ENCODE measurements at regions not wholly inside any gene's neighbourhood (a gene's known extent, or its start where the extent isn't known, plus 50 kb on each side); places are given as distances from the start of the nearest gene placed in this dataset.
A peak's percentile ranks its signal among the peaks of the same experiment; 100 is the strongest.

DNA sequence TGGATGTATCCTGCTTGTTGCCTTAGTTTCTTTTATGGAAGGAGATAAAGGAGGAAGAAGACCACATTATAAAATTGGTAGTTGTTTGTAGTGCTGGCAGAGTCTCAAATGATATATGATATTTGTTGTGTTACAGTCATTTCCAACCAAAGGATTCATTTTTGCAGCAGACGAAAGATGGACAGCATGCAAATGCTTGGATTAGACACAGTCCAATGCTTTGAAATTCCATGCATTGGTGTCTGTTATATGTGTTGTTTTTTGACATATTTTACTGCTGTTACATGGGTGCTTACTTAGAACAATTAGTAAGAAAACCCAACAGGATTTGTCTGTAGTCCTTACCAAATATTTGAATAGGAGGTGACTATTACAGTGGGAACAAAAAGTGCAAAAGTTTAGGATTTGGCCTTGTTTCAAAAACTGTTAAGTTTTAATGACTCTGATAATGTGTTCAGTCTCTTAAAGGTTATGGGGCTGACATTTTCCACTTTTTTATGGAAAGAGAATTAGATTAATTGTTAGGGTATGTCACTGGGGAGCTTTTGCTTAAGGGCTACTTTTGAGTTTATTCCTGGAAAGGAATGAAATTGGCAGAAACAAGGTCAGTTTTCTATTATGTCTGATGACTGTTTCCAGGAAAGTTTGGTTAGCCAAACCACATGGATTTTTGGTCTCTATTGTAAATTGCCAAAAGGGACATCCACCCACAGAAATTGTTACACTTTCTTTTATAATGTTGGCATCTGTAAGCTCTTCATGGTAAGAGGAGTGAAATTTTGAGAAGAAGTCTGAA lies 229.4 kb upstream of the MMADHC start:
- no peak for TF ChIP-seq POLR2A (IDR thresholded peaks at IDR 0.05; ENCODE audit: low read depth, low read length)
- DNase-seq (ENCODE audit: insufficient read length, low spot score) (no peak), FAIRE-seq (no peak)

DNA sequence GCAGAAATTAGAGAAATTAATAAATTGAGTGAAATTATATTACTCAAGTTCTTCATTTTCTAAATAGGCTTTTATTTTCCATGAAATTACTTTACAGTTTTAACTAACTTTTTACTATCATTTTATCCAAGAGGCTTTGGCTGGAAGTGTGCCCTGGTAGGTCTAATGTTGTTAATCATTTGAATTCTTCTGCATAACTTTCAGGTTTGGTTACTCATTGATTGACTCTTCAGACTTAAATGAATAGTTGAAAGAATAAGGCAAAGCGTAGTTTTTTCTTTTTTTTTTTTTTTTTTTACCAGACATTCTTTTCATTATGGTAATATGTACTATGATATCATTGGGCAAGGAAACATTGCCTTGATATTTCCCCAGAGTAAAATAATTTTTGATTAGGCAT lies 228.4 kb upstream of the MMADHC start:
- no peak for TF ChIP-seq POLR2A (IDR thresholded peaks at IDR 0.05; ENCODE audit: low read depth, low read length)
- FAIRE-seq (no peak), DNase-seq (ENCODE audit: insufficient read length, low spot score) (no peak)

DNA sequence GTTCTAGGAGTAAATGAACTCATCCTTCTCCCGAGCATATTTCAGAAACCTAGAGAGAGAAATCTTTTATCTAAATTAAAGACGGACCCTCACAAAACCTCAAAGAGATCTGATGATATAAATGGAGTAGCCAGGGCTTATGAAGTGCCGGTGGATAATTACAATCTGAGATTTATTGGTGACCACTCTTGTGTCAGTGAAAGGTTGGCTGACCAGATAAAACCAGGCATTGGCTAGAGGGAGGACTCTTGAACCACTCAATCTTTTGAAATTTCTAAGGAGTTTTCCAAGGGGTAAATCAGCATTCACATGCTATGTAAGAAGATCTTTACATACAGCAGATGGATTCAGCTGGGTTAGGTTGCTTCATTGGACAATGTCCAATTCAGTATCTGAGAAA lies 227.3 kb upstream of the MMADHC start:
- DNase-seq (ENCODE audit: insufficient read length, low spot score) (no peak), FAIRE-seq (peak; percentile 38)
- no peak for TF ChIP-seq POLR2A (IDR thresholded peaks at IDR 0.05; ENCODE audit: low read depth, low read length)

DNA sequence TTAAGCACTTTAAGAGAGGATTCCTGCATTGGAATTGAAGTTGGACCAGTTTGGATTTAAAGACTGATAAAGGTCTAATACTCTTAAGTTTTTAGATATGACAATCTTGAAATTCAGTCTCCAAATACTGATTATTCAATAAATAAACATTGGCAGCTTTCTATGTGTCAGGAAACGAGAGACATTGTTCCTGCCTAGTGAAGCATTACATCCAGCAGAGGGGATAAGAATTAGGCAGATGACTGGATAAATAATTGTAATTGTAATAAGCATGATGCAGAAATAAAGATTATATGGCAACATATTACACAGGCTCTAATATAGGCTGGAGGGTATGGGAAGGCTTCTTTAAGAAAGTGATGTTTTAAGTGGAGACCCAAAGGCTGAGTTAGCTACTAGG lies 226.5 kb upstream of the MMADHC start:
- no peak for TF ChIP-seq POLR2A (IDR thresholded peaks at IDR 0.05; ENCODE audit: low read depth, low read length)
- no peak for FAIRE-seq
- DNase-seq (ENCODE audit: insufficient read length, low spot score), result no peak

DNA sequence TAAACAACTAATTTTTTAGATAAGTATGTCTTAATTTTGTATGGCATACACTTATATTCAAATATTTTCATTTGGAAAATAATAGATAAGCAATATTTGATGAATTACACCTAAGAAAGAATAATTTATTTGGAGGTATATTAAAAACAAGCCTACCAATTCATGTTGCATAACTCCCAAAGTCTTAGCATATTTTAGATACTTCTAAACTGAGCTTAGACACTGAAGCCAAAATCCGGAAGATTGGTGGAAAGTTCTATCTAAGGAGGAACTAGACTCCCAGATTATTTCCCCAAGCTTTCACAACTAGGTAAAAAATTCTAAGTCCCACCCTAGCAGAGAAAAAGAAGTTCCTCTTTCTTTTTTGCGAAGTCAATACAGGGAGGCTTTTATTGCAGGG lies 221.0 kb upstream of the MMADHC start:
- DNase-seq (ENCODE audit: insufficient read length, low spot score) (no peak), FAIRE-seq (no peak)
- TF ChIP-seq POLR2A (IDR thresholded peaks at IDR 0.05; ENCODE audit: low read depth, low read length), result no peak

DNA sequence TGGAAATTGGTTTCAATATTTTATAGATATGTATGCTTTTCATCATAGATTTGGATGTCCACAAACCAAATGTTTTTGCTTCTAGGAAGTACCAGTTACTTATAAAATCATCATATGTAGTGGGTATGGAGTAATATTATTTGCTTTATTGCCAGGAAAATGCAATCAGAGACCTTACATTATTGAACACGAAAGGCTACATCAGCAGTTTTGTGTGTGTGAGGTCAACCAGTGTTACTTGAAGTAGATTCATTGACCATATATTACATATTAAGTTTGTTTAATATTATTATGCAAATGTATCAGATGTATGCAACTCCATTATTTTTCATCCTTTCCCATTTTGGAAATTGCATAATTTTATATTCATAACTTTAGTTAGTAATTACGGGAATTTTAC lies 219.1 kb upstream of the MMADHC start:
- no peak for TF ChIP-seq POLR2A (IDR thresholded peaks at IDR 0.05; ENCODE audit: low read depth, low read length)
- DNase-seq (ENCODE audit: insufficient read length, low spot score) (no peak), FAIRE-seq (no peak)

DNA sequence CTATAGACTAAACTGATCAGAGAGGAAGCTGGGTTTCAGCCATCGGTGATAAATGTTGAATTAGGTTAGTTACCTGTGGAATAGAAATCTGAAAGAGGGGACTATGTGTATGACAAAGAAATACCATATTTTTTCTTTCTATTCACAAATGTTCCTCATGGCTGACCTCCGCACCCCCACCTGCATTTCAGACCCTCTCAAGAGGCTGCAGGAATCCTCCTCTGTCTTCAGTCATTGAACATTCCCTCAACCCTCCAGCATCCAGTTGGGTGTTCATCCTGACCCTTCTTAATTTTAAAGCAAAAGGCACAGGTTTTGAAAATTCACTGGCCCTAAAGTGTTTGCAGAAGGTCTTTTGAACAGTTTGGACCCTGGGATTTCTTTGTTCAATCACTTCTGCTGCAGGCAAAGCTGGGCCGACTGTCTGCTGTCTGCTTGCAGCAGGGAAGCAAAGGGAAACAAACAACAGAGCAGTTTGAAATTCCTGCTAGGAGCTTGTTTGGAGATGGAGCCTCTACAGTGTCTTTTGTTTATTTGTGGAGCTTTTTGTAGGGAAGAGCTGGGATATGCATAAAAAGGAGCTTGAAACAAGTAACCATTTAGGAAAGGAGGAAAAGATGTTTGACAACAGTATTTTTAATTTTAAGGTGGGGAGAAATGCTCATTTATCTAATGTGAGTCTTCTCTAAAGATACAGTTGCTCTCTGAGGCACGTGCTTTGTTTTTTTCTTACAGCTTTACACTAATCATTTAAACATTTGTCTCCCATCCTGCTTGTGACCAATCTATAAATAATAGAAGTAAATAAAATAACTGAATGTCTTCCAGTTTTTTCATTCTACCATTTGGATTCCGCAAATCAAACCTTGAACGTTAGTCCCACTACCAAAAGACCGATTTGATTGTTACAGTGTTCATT lies 213.3 kb upstream of the MMADHC start:
- DNase-seq (ENCODE audit: insufficient read length, low spot score) (no peak), FAIRE-seq (no peak)
- TF ChIP-seq POLR2A (IDR thresholded peaks at IDR 0.05; ENCODE audit: low read depth, low read length), result no peak

DNA sequence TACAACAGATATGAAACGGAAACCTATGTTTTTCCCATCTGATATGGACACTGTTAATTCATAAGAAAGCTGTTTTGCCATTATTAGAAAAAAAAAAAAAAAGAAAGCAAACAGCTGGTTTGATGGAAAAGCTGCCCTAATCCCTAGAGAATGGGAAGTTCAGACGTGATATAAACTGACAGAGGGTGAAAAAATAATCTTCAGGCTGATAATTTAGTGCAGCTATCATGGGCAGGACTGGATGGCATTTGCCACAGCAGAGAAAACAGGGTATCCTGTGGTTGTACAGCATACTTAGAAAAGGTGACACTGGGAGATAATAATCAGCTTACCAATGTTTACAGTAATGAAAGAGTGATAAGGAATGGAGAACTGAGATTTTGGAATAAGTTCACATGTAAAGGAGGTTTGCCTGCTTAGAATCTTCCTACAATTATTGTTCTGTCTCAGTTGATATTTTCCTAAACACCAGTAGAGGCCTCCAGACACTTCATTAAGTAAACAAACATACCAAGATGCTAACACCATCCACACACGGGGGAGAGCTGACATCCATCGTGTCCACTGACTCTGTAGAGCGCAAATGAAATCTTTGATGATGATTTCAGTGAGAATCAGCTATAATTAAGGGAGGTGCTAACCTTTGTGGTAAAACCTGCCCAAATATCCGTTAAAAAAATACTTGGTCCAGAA lies 211.6 kb upstream of the MMADHC start:
- no peak for DNase-seq (ENCODE audit: insufficient read length, low spot score)
- peak; percentile 60 for FAIRE-seq
- no peak for TF ChIP-seq POLR2A (IDR thresholded peaks at IDR 0.05; ENCODE audit: low read depth, low read length)

DNA sequence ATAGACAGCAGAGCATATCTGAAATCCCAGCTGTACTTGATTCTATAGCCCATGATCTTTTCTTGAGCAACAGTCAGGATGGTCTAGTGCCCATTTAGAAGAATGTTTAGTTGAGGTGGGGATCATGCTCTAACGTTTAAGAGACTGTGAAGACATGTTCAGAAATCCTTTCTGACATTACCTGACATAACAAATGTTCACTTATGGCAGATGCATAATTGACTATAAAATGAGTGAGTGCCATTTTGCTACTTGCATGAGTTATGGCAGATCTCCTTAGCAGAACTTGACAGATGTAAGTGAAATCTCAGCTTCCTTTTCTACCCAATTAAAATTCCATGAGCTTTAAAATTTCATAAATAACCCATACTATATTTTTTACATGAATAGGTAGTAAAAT lies 209.5 kb upstream of the MMADHC start:
- DNase-seq (ENCODE audit: insufficient read length, low spot score), result no peak
- no peak for TF ChIP-seq POLR2A (IDR thresholded peaks at IDR 0.05; ENCODE audit: low read depth, low read length)
- peak; percentile 15 for FAIRE-seq

DNA sequence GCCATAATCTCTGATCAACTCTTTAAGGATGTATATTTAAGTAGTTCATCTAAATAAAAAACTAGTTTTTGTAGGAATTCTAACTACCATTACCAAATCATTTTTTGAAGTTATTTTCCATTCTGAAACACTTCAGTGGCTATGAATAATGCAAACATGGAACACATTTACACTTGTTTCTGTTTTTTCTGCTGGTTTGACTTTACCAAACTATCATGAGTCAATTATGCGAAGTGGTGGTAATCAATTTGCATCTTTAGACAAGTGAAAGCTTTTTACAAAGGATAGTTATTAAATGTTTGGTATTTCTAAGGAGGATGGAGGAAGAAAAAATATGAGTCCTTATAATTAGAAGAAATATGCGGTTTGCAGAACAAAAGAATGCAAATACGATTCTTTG lies 202.0 kb upstream of the MMADHC start:
- DNase-seq (ENCODE audit: insufficient read length, low spot score) (no peak), FAIRE-seq (no peak)
- no peak for TF ChIP-seq POLR2A (IDR thresholded peaks at IDR 0.05; ENCODE audit: low read depth, low read length)

DNA sequence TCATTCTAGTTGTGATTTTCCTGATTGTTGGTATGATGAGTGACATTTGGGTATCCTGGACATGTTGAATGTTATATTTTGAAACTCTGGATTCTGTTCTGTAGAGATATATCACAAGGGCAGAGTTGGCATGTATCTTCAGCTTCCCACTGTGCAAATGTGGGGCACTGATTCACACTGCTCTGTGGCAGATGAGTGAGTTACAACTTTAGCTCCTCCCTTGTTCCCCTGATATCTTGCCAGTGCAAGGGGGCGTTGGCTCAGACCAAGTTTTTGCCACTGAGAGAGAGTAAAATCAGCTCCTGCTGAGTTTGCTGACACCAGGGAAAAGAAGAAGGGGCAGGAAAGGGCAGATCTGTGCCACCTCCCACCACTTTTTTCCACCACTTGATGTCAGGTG lies 199.6 kb upstream of the MMADHC start:
- TF ChIP-seq POLR2A (IDR thresholded peaks at IDR 0.05; ENCODE audit: low read depth, low read length), result no peak
- FAIRE-seq, result peak; percentile 88
- DNase-seq (ENCODE audit: insufficient read length, low spot score), result no peak

DNA sequence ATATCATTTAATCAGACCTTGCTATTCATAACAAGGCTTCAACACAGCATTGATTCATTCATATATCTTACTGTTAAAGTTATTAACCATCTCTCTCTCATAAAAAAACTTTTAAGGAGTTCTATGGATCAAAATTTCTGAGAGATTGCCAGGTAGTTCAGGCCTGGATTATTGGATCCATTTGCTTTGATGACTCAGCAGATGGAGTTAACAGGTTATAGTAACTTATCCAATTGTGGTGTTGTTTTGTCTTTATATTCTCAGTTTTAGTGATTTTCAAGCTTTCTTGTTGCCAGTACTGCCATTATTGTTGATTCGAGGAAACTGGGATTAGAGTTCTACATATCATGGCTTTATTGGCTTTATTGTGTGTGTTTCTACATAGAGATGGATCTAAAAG lies 195.7 kb upstream of the MMADHC start:
- TF ChIP-seq POLR2A (IDR thresholded peaks at IDR 0.05; ENCODE audit: low read depth, low read length), result no peak
- FAIRE-seq (no peak), DNase-seq (ENCODE audit: insufficient read length, low spot score) (no peak)

DNA sequence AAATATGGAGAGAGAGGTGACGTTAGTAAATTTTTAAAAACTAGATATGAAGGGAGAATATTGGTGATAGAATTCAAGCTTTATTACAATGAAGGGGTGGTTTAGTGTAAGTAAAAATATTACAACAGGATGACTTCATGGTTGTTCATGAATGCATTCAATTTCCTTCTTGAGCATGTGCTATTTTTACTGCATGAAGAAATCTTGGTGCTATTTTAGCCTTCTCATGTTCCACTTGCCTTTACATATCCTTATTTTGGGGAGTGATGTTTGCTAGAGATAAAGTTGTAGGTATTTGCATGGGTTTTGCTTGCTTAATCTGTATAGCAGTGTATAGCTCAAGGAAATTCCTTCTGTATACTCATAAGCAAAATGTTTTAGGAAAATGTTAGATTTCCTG lies 195.0 kb upstream of the MMADHC start:
- no peak for DNase-seq (ENCODE audit: insufficient read length, low spot score)
- no peak for FAIRE-seq
- no peak for TF ChIP-seq POLR2A (IDR thresholded peaks at IDR 0.05; ENCODE audit: low read depth, low read length)

DNA sequence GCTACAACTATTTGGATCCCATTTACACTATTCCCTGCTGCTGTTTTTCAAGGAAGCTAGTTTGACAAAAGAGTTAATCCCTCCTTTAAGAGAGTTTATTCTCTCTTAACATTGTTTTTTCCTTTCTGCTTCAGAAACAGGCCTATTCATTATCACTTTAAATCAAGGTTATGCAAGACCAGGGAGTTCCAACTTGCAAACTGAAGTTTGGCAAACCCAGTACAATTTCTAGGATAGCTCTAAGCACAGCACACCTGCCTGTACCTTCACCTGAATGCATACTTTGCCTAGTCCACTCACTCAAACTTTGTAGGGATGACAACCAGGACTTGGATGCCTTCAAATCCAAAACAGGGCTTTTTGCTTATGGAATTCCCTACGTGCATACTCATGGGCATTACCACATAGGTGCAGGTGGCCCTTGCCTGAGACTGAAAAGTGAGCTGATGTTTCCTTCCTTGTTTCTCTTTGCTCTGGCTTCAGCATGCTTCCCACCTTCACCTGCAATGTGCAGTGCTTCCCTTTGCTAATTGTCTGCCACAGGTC lies 193.8 kb upstream of the MMADHC start:
- DNase-seq (ENCODE audit: insufficient read length, low spot score) (no peak), FAIRE-seq (no peak)
- TF ChIP-seq POLR2A (IDR thresholded peaks at IDR 0.05; ENCODE audit: low read depth, low read length), result no peak
